Endothelial cell of umbilical vein (primary cell): ENCODE measurements at regions not wholly inside any gene's neighbourhood (a gene's known extent, or its start where the extent isn't known, plus 50 kb on each side); places are given as distances from the start of the nearest gene placed in this dataset.

ENCODE experiments used
- BruUV-seq: library from RNA; stranded (reverse); fragments of 400-500 nt; replicated peaks from 2 replicates; lab custom pipeline; 2021; lab: Mats Ljungman, UMichigan
- CTCF ChIA-PET: fragments of 300-600, 350-600 bp; sonication (Branson Sonifier 250); formaldehyde crosslinking; loops from one replicate; lab custom pipeline; 2021; ENCODE audit warnings: antibody characterized with exemption, inconsistent platforms; lab: Charles Lee
- POLR2A ChIA-PET: fragments of 300-600, 350-600 bp; sonication (Branson Sonifier 250); formaldehyde crosslinking; loops from one replicate; lab custom pipeline; 2021; ENCODE audit warnings: antibody characterized with exemption, inconsistent platforms; lab: Charles Lee
- DNase-seq: peaks from one replicate; pipeline ENCODE4 v3.0.0-alpha.2; 2011; ENCODE audit warnings: low read depth, low spot score
- FAIRE-seq: peaks from 2 replicates; lab custom pipeline; 2011; peaks lifted over from hg19 to GRCh38; lab: Jason Lieb, UNC
- H2AFZ ChIP-seq: 2 replicates; pipeline ENCODE4 v1.6.0; 2012; ENCODE audit warnings: low read depth, low read length, control low read depth, inconsistent platforms
- H3K27ac ChIP-seq: 2 replicates; pipeline ENCODE4 v1.5.1; 2011; ENCODE audit warnings: low read depth, mild to moderate bottlenecking, control low read depth, low read length, moderate library complexity; ENCODE audit not compliant: insufficient read depth
- H3K27me3 ChIP-seq, 2 experiments: 2 replicates each; pipeline versions ENCODE4 v1.6.0 to v1.6.1; 2011; ENCODE audit warnings: low read length in 2 of 2, mixed read lengths in 1 of 2; ENCODE audit not compliant: control insufficient read depth in 2 of 2, insufficient read depth in 2 of 2
- H3K36me3 ChIP-seq, 2 experiments: 2 replicates in 1 of 2; 3 replicates in 1 of 2; pipeline ENCODE4 v1.5.1; 2011; ENCODE audit warnings: low read length in 2 of 2, mild to moderate bottlenecking in 1 of 2, moderate library complexity in 1 of 2; ENCODE audit not compliant: control insufficient read depth in 2 of 2, insufficient read depth in 2 of 2; ENCODE audit errors: extremely low read depth in 1 of 2
- H3K4me1 ChIP-seq: 3 replicates; pipeline ENCODE4 v1.5.1; 2011; ENCODE audit warnings: mild to moderate bottlenecking, low read length; ENCODE audit not compliant: control insufficient read depth, insufficient read depth; ENCODE audit errors: extremely low read depth
- H3K4me2 ChIP-seq: 2 replicates; pipeline ENCODE4 v1.6.1; 2011; ENCODE audit warnings: low read length, control low read depth, mixed read lengths; ENCODE audit not compliant: insufficient read depth
- H3K4me3 ChIP-seq, 3 experiments: fragments of 200-600 bp in 1 of 3; sonication (generic), shearing (Covaris generic) in 1 of 3; replicated peaks in 1 of 3; 2 replicates each; pipeline ENCODE4 v1.5.1; 2011 to 2016; ENCODE audit warnings: control low read depth in 3 of 3, low read length in 3 of 3, mild to moderate bottlenecking in 2 of 3, inconsistent platforms in 1 of 3, low read depth in 1 of 3, moderate library complexity in 1 of 3; ENCODE audit not compliant: insufficient read depth in 1 of 3
- H3K79me2 ChIP-seq: 2 replicates; pipeline ENCODE4 v1.6.0; 2012; ENCODE audit warnings: low read length, inconsistent platforms; ENCODE audit not compliant: control insufficient read depth, insufficient read depth
- H3K9ac ChIP-seq: replicated peaks from 2 replicates; pipeline ENCODE3; 2011; ENCODE audit warnings: low read length, control low read depth; ENCODE audit not compliant: insufficient read depth; ENCODE audit errors: extremely low read depth
- H3K9me1 ChIP-seq: replicated peaks from 3 replicates; pipeline ENCODE4 v1.6.0; 2011; ENCODE audit warnings: mild to moderate bottlenecking, low read length; ENCODE audit not compliant: control insufficient read depth, insufficient read depth; ENCODE audit errors: extremely low read depth
- H3K9me3 ChIP-seq: replicated peaks from 2 replicates; pipeline ENCODE4 v1.5.1; 2012; ENCODE audit warnings: low read length, inconsistent platforms; ENCODE audit not compliant: control insufficient read depth, insufficient read depth
- H4K20me1 ChIP-seq: replicated peaks from 2 replicates; pipeline ENCODE3; 2011; ENCODE audit warnings: mild to moderate bottlenecking, low read length; ENCODE audit not compliant: control insufficient read depth, insufficient read depth; ENCODE audit errors: extremely low read depth
- EZH2 ChIP-seq: IDR thresholded peaks from 2 replicates; pipeline ENCODE4 v1.6.1; 2012; ENCODE audit warnings: borderline replicate concordance, low read depth, mild to moderate bottlenecking, moderate library complexity, low read length, inconsistent platforms; ENCODE audit not compliant: severe bottlenecking
- FOS ChIP-seq: IDR thresholded peaks from 2 replicates; pipeline ENCODE4 v1.6.1; 2011; ENCODE audit warnings: mild to moderate bottlenecking, low read length, moderate library complexity, borderline replicate concordance; ENCODE audit not compliant: insufficient read depth
- GATA2 ChIP-seq: IDR thresholded peaks from 2 replicates; pipeline ENCODE4 v1.7.0; 2011; ENCODE audit warnings: low read depth, mild to moderate bottlenecking, moderate library complexity, mixed read lengths, low read length; ENCODE audit not compliant: insufficient read length, insufficient read depth
- JUN ChIP-seq: IDR thresholded peaks from 2 replicates; pipeline ENCODE4 v1.6.1; 2011; ENCODE audit warnings: borderline replicate concordance, low read depth; ENCODE audit not compliant: insufficient read length, insufficient read depth
- MYC ChIP-seq: IDR thresholded peaks from one replicate; pipeline ENCODE4 v1.6.1; 2011; ENCODE audit warnings: mild to moderate bottlenecking, low read depth, low read length
- POLR2AphosphoS5 ChIP-seq: IDR thresholded peaks from 2 replicates; pipeline ENCODE4 v1.6.1; 2012; ENCODE audit warnings: low read depth, mild to moderate bottlenecking, control low read depth, low read length, moderate library complexity; ENCODE audit not compliant: insufficient read depth
- dilution Hi-C: fragments of 300-500 bp; cut with MboI; formaldehyde crosslinking; loops from one replicate; pipeline ENCODE4 v1.15.0; 2019; ENCODE audit warnings: low sequenced_read_pairs; ENCODE audit not compliant: extremely low pct_ligation_motif_present
- intact Hi-C: fragments of 100-400 bp; cut with micrococcal nuclease; formaldehyde crosslinking; loops from one replicate; pipeline ENCODE4 v1.10.0; 2022
- TF ChIP-seq, protein P1 (sequence below): IDR thresholded peaks from 2 replicates; pipeline ENCODE4 v1.6.1; 2011; ENCODE audit not compliant: insufficient read depth, insufficient read length
- TF ChIP-seq, protein P2 (sequence below), 2 donors: IDR thresholded peaks; 1 replicate in 1 of 2; 2 replicates in 1 of 2; pipeline ENCODE4 v1.5.1; 2011; ENCODE audit warnings: low read length in 2 of 2, mild to moderate bottlenecking in 2 of 2, moderate library complexity in 2 of 2, control low read depth in 1 of 2, inconsistent platforms in 1 of 2, low read depth in 1 of 2; ENCODE audit not compliant: insufficient read depth in 1 of 2; ENCODE audit errors: extremely low read depth in 1 of 2

DNA sequence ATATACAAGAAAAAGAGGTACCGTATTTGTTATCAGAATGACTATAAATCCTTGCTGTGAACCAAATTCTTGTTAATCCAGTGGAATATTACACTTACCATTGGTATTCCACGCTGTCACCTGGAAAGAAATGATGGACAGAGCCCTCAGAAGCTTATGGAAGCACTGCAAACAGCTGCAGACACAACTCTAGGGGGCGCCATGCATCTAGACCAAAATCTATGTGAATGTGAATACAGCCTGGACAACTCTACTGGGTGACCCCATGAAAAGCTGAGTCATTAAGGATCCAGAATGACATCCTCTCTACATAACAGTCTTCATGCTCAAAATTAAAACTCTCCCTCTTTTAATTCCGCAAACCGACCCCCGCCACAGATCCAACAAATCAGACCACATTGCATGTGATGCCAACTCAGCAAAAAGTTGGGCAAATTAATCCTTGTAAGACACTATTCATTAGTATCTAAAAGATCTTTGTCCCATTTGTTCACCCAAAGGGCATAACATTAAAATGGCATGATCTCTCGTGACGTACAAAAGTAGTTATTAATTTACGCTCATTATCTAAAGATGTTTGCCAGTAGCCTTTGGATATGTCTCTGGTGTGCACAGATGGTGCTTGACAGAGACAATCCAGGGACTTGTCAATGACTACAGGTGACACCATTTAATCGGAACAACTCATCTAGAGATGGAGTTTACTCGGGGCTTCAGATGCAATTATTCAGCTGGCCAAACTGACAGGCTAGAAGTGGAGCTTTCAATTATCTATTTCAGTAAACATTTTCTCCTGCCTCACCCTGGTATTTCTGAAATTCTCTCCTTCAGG, 552.7 kb upstream of the PSMD7 start:
- DNase-seq, result no peak
- no peak overlapping the region for H2AFZ ChIP-seq
- H3K4me3 ChIP-seq, result no peak overlapping the region
- H3K79me2 ChIP-seq, result no peaks in the 10 kb centered on the region
- no peaks in the 10 kb centered on the region for H3K36me3 ChIP-seq
- no peak overlapping the region for H3K4me2 ChIP-seq
- no TSS peak for BruUV-seq
- TF ChIP-seq, protein P1, sequence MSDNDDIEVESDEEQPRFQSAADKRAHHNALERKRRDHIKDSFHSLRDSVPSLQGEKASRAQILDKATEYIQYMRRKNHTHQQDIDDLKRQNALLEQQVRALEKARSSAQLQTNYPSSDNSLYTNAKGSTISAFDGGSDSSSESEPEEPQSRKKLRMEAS, result no peak
- no peak for TF ChIP-seq EZH2
- no peak for TF ChIP-seq POLR2AphosphoS5
- no peak for TF ChIP-seq MYC
- TF ChIP-seq GATA2, result no peak
- TF ChIP-seq FOS, result no peak
- TF ChIP-seq JUN, result no peak
- TF ChIP-seq, protein P2, sequence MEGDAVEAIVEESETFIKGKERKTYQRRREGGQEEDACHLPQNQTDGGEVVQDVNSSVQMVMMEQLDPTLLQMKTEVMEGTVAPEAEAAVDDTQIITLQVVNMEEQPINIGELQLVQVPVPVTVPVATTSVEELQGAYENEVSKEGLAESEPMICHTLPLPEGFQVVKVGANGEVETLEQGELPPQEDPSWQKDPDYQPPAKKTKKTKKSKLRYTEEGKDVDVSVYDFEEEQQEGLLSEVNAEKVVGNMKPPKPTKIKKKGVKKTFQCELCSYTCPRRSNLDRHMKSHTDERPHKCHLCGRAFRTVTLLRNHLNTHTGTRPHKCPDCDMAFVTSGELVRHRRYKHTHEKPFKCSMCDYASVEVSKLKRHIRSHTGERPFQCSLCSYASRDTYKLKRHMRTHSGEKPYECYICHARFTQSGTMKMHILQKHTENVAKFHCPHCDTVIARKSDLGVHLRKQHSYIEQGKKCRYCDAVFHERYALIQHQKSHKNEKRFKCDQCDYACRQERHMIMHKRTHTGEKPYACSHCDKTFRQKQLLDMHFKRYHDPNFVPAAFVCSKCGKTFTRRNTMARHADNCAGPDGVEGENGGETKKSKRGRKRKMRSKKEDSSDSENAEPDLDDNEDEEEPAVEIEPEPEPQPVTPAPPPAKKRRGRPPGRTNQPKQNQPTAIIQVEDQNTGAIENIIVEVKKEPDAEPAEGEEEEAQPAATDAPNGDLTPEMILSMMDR (IDR thresholded peaks at IDR 0.05; ENCODE audit: extremely low read depth in 1 of 2, insufficient read depth in 1 of 2, low read depth in 1 of 2, low read length in 2 of 2), result no peak
- peaks cover 2% of the 10 kb centered on the region for H3K9me3 ChIP-seq
- H4K20me1 ChIP-seq, result no peaks in the 10 kb centered on the region
- ChIA-PET CTCF (no interaction called here), POLR2A (no interaction called here)
- H3K27ac ChIP-seq, result no peak overlapping the region
- H3K4me1 ChIP-seq, result no peaks in the 10 kb centered on the region
- H3K9ac ChIP-seq, result no peak overlapping the region
- intact Hi-C loops, result no loop called here
- dilution Hi-C loops, result no loop called here
- H3K9me1 ChIP-seq, result no peaks in the 10 kb centered on the region
- no peaks in the 10 kb centered on the region for H3K27me3 ChIP-seq
- FAIRE-seq, result no peak
